NT2/D1 (cell line): ENCODE measurements at regions not wholly inside any gene's neighbourhood (a gene's known extent, or its start where the extent isn't known, plus 50 kb on each side); places are given as distances from the start of the nearest gene placed in this dataset.

Experiments used
- SUZ12 ChIP-seq: IDR thresholded peaks from 2 replicates; pipeline ENCODE4 v1.6.1; 2011; ENCODE audit not compliant: insufficient read length, insufficient read depth; ENCODE audit errors: extremely low read depth
- YY1 ChIP-seq: IDR thresholded peaks from 2 replicates; pipeline ENCODE4 v1.6.1; 2011; ENCODE audit not compliant: insufficient read length, insufficient read depth
- ZNF274 ChIP-seq: IDR thresholded peaks from 2 replicates; pipeline ENCODE4 v1.6.1; 2011; ENCODE audit warnings: mild to moderate bottlenecking, low read depth, low read length

- TF ChIP-seq SUZ12 (no peak), YY1 (no peak), ZNF274 (no peak)
These were observed 550.7 kb upstream of the MGMT start for GRCh38 chr10:128916383-128916782.
